IPS-18c (cell line): ENCODE measurements at regions not wholly inside any gene's neighbourhood (a gene's known extent, or its start where the extent isn't known, plus 50 kb on each side); places are given as distances from the start of the nearest gene placed in this dataset.
"Not testable (repeated sequence)": the region's sequence is repeated elsewhere in the genome, so short reads cannot be mapped to it uniquely, and the experiment has no call there.

Experiments used
- H3K4me3 ChIP-seq: 2 replicates; pipeline ENCODE4 v1.7.0; 2013; ENCODE audit warnings: low read depth, mild to moderate bottlenecking, low read length, moderate library complexity; ENCODE audit not compliant: insufficient read depth
- H3K9me3 ChIP-seq: one replicate; pipeline ENCODE4 v1.6.1; 2013; ENCODE audit warnings: mild to moderate bottlenecking, low read length, moderate library complexity; ENCODE audit not compliant: control insufficient read depth, insufficient read depth

DNA sequence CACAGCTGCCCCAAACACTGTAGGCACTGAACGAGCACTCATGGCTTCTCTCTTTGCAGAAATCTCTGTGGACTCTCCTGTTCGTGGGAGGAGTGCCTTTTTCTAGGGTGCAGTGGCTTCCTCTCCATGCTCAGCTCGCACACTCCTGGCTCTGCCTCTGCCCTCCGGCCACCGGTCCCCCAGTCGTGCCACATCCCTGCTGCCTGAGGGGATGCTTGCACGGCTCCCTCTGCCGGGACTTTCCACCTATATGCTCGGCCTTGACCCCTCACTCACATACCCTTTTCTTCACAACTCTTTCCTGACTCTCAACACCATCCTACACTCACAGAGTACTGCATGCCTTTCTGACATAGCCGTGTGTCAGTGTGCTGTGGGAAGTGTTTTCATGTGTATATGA is 845.6 kb upstream of the TPTE start:
- not testable (repeated sequence) for H3K9me3 ChIP-seq

GRCh38 chr21:9679029-9679428 is 842.4 kb upstream of the TPTE start:
- H3K4me3 ChIP-seq, H3K9me3 ChIP-seq: not testable (repeated sequence)

More for the DNA sequence above, 845.6 kb upstream of the TPTE start:
- not testable (repeated sequence) for H3K4me3 ChIP-seq

GRCh38 chr21:9688945-9689344 is 832.4 kb upstream of the TPTE start:
- H3K9me3 ChIP-seq, H3K4me3 ChIP-seq: not testable (repeated sequence)

- not testable (repeated sequence) for H3K4me3 ChIP-seq, H3K9me3 ChIP-seq
Observed at GRCh38 chr21:9690981-9691380, 830.4 kb upstream of the TPTE start.

GRCh38 chr21:9695759-9696158 is 825.6 kb upstream of the TPTE start:
- not testable (repeated sequence) for H3K9me3 ChIP-seq, H3K4me3 ChIP-seq

DNA sequence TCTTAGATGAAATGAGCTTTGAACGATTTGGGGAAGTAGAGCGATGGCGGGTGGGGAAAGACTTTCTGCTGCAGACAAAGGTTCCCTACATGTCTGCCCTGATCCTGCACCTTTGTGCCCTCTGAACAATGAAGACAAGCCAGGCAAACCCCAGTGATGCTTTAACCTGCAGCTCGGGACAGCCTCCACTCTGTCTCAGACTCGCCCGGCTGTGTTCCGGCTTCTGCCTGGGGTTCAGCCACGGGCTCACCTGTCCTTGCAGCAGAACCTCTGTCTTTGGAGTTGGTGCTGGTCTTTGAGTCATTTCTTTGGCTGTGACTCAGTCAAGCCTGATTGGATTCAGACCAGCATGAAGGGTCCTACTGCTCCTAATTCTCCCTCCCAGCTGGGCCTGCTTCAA is 823.6 kb upstream of the TPTE start:
- not testable (repeated sequence) for H3K4me3 ChIP-seq

DNA sequence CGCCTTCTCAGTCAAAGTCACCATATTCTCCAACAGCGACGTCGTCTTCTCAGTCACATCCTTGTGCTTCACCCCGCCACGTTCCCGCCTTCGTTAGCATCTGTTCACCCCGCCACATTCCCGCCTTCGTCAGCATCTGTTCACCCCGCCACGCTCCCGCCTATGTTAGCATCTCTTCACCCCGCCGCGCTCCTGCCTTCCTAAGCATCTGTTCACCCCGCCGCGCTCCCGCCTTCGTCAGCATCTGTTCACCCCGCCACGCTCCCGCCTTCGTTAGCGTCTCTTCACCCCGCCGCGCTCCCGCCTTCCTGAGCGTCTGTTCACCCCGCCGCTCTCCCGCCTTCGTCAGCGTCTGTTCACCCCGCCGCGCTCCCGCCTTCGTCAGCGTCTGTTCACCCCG is 816.4 kb upstream of the TPTE start:
- H3K4me3 ChIP-seq, H3K9me3 ChIP-seq: not testable (repeated sequence)

More for the DNA sequence above, 823.6 kb upstream of the TPTE start:
- H3K9me3 ChIP-seq: not testable (repeated sequence)

DNA sequence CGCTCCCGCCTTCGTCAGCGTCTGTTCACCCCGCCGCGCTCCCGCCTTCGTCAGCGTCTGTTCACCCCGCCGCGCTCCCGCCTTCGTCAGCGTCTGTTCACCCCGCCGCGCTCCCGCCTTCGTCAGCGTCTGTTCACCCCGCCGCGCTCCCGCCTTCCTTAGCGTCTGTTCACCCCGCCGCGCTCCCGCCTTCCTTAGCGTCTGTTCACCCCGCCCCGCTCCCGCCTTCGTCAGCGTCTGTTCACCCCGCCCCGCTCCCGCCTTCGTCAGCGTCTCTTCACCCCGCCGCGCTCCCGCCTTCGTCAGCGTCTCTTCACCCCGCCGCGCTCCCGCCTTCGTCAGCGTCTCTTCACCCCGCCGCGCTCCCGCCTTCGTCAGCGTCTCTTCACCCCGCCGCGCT is 815.9 kb upstream of the TPTE start:
- not testable (repeated sequence) for H3K9me3 ChIP-seq, H3K4me3 ChIP-seq

- H3K4me3 ChIP-seq, H3K9me3 ChIP-seq: not testable (repeated sequence)
Observed at GRCh38 chr21:9724542-9724941, 796.8 kb upstream of the TPTE start.

GRCh38 chr21:9727187-9727586 is 794.2 kb upstream of the TPTE start:
- not testable (repeated sequence) for H3K4me3 ChIP-seq, H3K9me3 ChIP-seq

DNA sequence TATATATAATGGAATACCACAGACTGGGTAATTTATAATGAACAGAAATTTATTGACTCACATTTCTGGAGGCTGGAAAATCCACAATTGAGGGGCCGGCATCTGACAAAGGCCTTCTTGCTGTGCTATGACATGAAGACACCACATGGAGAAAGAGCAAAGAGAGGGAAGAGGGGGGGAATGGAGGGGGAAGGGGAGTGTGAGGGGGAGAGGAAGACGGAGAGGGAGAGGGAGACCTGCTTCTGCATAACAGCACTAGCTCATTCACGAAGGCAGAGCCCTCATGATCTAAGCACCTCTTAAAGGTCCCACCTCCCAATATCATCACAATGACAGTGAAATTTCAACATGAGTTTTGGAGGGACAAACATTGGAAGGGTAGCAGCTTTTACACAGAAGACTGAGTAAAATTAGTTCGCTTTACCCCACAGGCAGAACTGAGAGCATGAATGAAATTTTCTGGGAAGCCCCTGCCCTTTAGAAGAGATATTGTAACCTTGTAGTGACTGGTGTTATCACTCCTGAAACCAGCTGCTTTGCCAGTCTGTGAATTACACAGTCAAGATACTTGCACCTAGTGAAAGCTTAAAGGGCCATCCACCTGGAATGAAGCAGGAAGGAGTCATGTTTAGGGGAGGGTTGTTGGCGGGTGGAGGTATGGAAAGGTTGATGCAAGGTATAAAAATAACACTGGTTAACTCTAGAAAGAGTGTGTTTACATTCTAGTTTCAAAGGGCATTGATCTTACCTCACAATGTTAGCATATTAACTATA is 793.0 kb upstream of the TPTE start:
- H3K9me3 ChIP-seq, H3K4me3 ChIP-seq: not testable (repeated sequence)

DNA sequence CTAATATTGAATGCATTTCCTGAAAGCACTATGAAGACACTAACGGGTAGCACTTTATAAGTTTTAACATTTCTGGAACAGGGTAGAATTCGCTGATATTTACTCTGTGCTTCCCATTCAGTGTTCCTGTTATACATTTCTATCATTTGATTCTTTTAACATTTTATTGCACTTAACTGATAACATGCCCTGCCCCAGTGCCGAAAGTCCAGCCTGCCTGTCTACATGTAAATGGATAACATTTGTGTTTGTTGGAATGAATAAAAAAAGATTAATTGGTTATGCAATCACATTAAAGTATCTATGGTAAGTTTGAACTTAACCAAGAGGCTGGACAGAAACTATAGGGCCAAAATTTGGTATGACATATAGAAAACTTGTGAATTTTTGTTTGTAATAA is 790.5 kb upstream of the TPTE start:
- H3K9me3 ChIP-seq: peaks cover 14% of the 10 kb centered on the region

GRCh38 chr21:9731317-9731716 is 790.1 kb upstream of the TPTE start:
- H3K9me3 ChIP-seq: peaks cover 16% of the 10 kb centered on the region
- H3K4me3 ChIP-seq: not testable (repeated sequence)

More for the DNA sequence above, 790.5 kb upstream of the TPTE start:
- H3K4me3 ChIP-seq: no peak overlapping the region

- not testable (repeated sequence) for H3K4me3 ChIP-seq
- peaks cover 19% of the 10 kb centered on the region for H3K9me3 ChIP-seq
Observed at GRCh38 chr21:9732605-9733004, 788.8 kb upstream of the TPTE start.

GRCh38 chr21:9733761-9734558 is 787.4 kb upstream of the TPTE start:
- H3K9me3 ChIP-seq: peaks cover 27% of the 10 kb centered on the region
- H3K4me3 ChIP-seq: not testable (repeated sequence)

DNA sequence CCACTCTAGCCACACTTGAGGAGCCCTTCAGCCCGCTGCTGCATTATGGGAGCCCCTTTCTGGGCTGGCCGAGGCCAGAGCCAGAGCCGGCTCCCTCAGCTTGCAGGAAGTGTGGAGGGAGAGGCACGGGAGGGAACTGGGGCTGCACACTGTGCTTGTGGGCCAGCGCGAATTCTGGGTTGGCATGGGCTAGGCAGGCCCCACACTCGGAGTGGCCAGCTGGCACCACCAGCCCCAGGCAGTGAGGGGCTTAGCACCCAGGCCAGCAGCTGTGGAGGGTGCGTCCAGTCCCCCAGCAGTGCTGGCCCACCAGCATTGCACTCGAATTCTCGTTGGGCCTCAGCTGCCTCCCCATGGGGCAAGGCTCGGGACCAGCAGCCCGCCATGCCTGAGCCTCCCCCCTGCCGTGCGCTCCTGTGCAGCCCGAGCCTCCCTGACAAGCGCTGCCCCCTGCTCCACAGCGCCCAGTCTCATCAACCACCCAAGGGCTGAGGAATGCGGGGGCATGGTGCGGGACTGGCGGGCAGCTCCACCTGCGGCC is 785.9 kb upstream of the TPTE start:
- peak overlapping the region; percentile 15; the same call in 1 of the 2 replicates for H3K4me3 ChIP-seq
- peaks cover 34% of the 10 kb centered on the region for H3K9me3 ChIP-seq

DNA sequence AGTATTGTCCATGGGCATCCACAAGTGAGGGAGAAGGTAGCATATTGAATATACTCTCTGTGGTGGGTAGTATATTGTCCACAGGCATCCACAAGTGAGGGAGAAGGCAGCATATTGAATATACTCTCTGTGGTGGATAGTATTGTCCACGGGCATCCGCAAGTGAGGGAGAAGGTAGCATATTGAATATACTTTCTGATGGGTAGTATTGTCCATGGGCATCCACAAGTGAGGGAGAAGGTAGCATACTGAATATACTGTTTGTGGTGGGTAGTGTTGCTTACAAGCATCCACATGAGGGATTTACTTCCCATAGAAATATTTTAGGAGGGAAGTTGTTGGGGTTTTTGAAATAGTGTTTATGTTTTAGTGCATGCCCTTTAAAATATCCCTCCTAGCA is 784.1 kb upstream of the TPTE start:
- H3K9me3 ChIP-seq: peaks cover 39% of the 10 kb centered on the region

DNA sequence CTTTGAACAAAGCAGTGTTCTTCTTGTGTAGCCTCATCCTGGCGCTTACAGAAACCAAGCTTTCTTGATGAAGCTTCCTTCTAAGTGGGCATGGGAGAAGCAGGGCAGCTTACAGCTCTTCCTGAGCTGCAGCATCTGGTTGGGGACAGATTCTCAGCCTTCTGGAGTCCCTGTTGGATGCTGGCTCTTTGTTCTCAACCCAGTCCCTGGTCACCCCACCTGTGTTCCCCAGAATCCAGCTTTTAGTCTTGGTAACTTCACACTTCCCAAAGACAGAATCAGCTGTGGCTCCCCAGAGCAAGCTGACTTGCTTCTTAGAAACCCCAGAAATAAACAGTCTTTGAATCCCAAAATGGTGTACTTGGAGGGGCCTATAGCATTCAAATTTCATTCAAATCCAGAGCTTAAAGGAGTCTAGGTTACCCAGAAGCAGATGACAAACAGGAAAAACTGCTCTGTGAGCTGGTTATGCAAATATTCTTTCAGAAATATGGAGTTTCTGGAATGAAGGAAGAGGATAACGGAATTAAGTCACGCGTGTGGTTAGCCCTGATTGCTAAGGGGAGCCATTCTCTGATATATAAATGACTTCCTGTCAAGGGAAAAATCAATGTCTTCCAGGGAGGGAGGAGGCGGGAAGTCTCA is 783.4 kb upstream of the TPTE start:
- H3K4me3 ChIP-seq: not testable (repeated sequence)
- H3K9me3 ChIP-seq: peaks cover 39% of the 10 kb centered on the region

More for the DNA sequence above, 784.1 kb upstream of the TPTE start:
- H3K4me3 ChIP-seq: not testable (repeated sequence)
